DMS79 (cell line): ENCODE measurements at regions not wholly inside any gene's neighbourhood (a gene's known extent, or its start where the extent isn't known, plus 50 kb on each side); places are given as distances from the start of the nearest gene placed in this dataset.

Experiments
- DNase-seq: peaks from one replicate; lab custom pipeline; 2025; lab: John Stamatoyannopoulos, UW

GRCh38 chr4:26105815-26106699, 192.0 kb downstream of the SMIM20 start:
- no peak for DNase-seq

GRCh38 chr4:26106776-26107175, 192.8 kb downstream of the SMIM20 start:
- DNase-seq, result no peak

- DNase-seq, result no peak
These were observed 194.0 kb downstream of the SMIM20 start for GRCh38 chr4:26108054-26108453.

- no peak for DNase-seq
These were observed 196.5 kb downstream of the SMIM20 start for GRCh38 chr4:26110493-26110892.

GRCh38 chr4:26113339-26113940, 199.4 kb downstream of the SMIM20 start:
- DNase-seq, result no peak

- DNase-seq, result no peak
These were observed 202.0 kb downstream of the SMIM20 start for GRCh38 chr4:26116057-26116456.

GRCh38 chr4:26120098-26120825, 200.6 kb upstream of the RBPJ start:
- DNase-seq, result no peak

GRCh38 chr4:26122690-26123089, 198.1 kb upstream of the RBPJ start:
- DNase-seq, result no peak

GRCh38 chr4:26124753-26125321, 196.0 kb upstream of the RBPJ start:
- DNase-seq, result no peak

GRCh38 chr4:26126143-26126718, 194.6 kb upstream of the RBPJ start:
- no peak for DNase-seq

GRCh38 chr4:26126994-26127393, 193.8 kb upstream of the RBPJ start:
- DNase-seq, result no peak

GRCh38 chr4:26127851-26128337, 192.9 kb upstream of the RBPJ start:
- DNase-seq, result no peak

- DNase-seq, result no peak
These were observed 190.6 kb upstream of the RBPJ start for GRCh38 chr4:26130173-26130572.

- DNase-seq, result no peak
These were observed 189.9 kb upstream of the RBPJ start for GRCh38 chr4:26130841-26131432.

GRCh38 chr4:26131711-26132110, 189.1 kb upstream of the RBPJ start:
- no peak for DNase-seq

GRCh38 chr4:26132858-26133257, 188.0 kb upstream of the RBPJ start:
- no peak for DNase-seq

GRCh38 chr4:26133840-26134239, 187.0 kb upstream of the RBPJ start:
- DNase-seq, result no peak

GRCh38 chr4:26135331-26135730, 185.5 kb upstream of the RBPJ start:
- no peak for DNase-seq

- DNase-seq, result no peak
These were observed 184.2 kb upstream of the RBPJ start for GRCh38 chr4:26136615-26137014.

- no peak for DNase-seq
These were observed 183.5 kb upstream of the RBPJ start for GRCh38 chr4:26137288-26137687.

GRCh38 chr4:26139310-26139924, 181.4 kb upstream of the RBPJ start:
- no peak for DNase-seq
